ENCODE measurements at regions not wholly inside any gene's neighbourhood (a gene's known extent, or its start where the extent isn't known, plus 50 kb on each side); places are given as distances from the start of the nearest gene placed in this dataset.

DNA sequence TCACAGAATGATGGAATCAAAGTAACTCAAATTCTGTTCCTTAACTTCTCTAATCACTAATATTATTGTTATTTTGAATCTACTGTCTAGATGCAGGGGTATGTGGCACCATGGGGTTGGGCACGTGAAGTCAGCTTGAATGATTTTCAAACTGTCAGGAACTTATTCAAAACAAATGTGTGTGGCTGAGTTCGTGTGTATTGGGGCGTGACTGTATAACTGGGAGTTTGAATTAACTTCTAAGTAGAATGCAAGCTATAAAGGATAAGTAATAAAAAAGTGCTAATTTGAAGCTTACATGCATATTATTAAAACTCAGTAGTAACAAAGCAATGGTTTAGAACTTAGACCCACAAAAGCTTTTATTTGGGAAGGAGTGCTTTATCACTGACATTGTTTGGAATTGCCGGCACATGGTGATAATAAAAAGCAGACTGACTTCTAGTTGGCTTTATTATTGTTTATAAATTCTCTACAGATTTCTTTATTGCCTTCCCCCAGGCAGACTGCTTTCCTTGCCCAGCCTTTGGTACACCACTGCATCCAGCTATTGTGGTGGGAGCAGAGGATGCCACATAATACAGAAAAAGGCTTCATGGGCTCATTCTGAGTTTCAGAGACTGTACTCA is 84.3 kb downstream of the TENT5C start:
- TF ChIP-seq, protein P1, sequence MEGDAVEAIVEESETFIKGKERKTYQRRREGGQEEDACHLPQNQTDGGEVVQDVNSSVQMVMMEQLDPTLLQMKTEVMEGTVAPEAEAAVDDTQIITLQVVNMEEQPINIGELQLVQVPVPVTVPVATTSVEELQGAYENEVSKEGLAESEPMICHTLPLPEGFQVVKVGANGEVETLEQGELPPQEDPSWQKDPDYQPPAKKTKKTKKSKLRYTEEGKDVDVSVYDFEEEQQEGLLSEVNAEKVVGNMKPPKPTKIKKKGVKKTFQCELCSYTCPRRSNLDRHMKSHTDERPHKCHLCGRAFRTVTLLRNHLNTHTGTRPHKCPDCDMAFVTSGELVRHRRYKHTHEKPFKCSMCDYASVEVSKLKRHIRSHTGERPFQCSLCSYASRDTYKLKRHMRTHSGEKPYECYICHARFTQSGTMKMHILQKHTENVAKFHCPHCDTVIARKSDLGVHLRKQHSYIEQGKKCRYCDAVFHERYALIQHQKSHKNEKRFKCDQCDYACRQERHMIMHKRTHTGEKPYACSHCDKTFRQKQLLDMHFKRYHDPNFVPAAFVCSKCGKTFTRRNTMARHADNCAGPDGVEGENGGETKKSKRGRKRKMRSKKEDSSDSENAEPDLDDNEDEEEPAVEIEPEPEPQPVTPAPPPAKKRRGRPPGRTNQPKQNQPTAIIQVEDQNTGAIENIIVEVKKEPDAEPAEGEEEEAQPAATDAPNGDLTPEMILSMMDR (conservative IDR thresholded peaks at IDR 0.05; ENCODE audit: low read depth, low read length), result no peak
- TF ChIP-seq RCOR1 (IDR thresholded peaks at IDR 0.05; ENCODE audit: insufficient replicate concordance, low read length) (no peak), POLR2A (IDR thresholded peaks at IDR 0.05; ENCODE audit: low read depth, low read length) (no peak), RAD21 (IDR thresholded peaks at IDR 0.05; ENCODE audit: low read length) (no peak), MAZ (IDR thresholded peaks at IDR 0.05; ENCODE audit: borderline replicate concordance, low read depth, low read length) (no peak), MXI1 (IDR thresholded peaks at IDR 0.05; ENCODE audit: borderline replicate concordance, low read depth, low read length) (no peak), BHLHE40 (IDR thresholded peaks at IDR 0.05; ENCODE audit: low read depth, low read length) (no peak), CHD1 (IDR thresholded peaks at IDR 0.05; ENCODE audit: low read depth, low read length) (no peak)

All from IMR-90 (cell line).